ENCODE measurements at regions not wholly inside any gene's neighbourhood (a gene's known extent, or its start where the extent isn't known, plus 50 kb on each side); places are given as distances from the start of the nearest gene placed in this dataset.
"Not testable (repeated sequence)": the region's sequence is repeated elsewhere in the genome, so short reads cannot be mapped to it uniquely, and the experiment has no call there.

GRCh38 chr5:168089201-168089887 is 202.1 kb upstream of the WWC1 start:
- DNase-seq, result no peak

DNA sequence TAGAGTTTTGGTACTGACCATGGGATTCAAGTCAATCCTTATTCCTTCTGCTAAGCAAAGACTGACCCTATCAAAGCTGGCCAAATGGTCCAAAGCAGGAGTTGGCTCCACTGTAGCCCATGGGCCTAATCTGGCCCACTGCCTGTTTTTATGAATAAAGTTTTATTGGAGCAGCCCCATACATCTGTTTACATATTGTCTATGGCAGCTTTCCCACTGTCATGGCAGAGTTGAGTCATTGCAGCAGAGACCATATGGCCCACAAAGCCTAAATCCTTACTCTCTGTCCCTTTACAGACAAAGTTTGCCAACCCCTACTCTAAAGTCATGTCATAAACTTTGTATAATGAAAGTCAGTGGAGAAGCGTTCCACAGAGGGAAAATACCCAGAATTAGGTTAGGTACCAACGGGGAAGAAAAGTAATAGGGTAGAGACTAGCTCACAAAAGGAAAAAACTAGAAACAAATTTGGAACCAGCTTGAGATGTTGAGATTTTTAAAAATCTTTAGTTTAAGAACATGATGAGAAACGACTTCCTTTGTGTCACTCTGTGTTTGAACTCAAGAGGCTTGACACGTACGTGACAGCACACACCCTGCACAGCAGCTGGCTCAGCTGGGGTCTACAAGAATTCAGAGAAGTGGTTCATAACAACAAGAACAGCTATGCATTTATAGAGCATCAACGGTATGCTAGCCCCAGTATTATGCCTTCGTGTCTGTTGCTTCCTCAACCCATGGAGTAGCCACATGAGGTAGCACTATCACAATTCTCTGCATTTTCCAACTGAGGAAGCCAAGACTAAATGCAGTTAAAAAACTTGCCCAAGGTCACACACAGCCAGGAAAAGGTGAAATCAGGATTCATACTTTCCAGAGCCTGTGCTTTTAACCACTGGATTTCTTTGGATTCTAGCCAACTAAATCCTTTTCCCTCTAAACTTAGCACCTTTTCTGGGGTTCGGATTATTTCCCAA is 198.9 kb upstream of the WWC1 start:
- no peak for DNase-seq

- DNase-seq, result no peak
Observed at GRCh38 chr5:168093200-168093910, 198.1 kb upstream of the WWC1 start.

DNA sequence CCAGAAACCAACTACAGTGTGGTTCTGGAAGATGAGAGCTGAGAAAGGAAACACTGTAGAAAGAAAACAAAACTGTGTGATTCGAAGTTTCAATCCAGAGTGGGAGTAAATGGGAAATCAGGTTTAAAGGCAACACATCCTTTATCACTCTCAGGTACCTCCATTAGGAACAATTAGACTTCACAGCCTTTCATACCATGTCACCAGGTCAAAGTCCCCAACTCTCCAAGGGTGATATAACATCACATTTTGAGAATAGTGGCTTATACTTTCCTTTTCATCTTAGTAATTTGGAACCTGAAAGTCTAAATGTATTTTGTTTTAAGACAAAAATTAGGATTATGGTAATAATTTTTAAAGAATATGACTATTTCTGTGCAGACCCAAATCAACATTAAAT is 194.9 kb upstream of the WWC1 start:
- DNase-seq, result no peak

GRCh38 chr5:168097876-168098653 is 193.4 kb upstream of the WWC1 start:
- DNase-seq, result no peak

- DNase-seq, result no peak
Observed at GRCh38 chr5:168101352-168101751, 190.1 kb upstream of the WWC1 start.

- not testable (repeated sequence) for DNase-seq
Observed at GRCh38 chr5:168103018-168103417, 188.4 kb upstream of the WWC1 start.

DNA sequence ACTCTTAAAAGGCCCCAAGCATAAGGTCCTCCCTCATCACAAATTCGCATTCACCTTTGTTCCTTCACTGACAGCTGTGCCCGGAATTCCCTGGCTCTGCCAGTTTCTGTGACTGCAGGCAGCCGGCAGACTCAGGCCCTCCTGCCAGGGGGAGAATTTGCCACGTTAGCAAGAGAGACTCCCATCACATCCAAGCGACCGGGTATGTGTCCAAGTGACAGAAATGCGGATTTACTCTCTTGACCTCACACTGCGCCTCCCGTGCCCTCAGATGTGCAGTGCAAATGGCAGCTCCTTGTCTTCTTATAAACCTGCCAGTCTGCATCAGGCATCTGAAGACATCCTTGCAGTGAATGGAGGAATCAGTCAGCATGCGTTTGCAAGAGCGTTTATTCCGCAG is 187.1 kb upstream of the WWC1 start:
- DNase-seq, result no peak

DNA sequence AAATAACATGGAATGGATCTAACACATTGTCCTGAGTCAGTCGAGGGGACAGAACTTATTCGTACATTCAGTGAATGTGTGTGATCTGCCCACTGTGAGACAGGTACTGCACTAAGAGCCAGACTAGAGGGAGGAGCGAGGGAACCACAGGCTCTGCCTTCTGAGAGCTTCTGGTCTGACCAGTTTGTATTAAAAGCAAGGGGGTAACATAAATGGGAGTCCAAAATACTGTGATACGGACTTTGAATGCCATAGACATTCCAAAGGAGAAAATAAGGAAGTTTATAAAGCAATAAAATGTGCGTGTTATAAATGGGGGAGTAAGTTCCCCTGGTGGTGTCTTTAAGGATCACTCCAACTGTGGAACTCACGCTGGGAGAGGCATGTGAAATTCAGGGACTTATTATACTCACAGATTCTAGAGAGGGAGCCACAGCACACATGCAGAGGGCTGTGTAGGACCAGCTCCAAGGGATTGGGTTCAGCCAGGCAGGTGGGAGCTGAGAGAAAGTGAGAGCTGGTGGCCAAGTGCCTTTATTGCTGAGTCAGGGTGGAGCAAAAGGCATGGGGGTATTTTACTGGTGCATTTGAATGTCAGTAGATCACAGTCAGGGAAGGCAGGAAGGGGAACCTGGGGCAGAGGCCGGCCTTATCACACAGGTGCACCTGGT is 186.5 kb upstream of the WWC1 start:
- no peak for DNase-seq

DNA sequence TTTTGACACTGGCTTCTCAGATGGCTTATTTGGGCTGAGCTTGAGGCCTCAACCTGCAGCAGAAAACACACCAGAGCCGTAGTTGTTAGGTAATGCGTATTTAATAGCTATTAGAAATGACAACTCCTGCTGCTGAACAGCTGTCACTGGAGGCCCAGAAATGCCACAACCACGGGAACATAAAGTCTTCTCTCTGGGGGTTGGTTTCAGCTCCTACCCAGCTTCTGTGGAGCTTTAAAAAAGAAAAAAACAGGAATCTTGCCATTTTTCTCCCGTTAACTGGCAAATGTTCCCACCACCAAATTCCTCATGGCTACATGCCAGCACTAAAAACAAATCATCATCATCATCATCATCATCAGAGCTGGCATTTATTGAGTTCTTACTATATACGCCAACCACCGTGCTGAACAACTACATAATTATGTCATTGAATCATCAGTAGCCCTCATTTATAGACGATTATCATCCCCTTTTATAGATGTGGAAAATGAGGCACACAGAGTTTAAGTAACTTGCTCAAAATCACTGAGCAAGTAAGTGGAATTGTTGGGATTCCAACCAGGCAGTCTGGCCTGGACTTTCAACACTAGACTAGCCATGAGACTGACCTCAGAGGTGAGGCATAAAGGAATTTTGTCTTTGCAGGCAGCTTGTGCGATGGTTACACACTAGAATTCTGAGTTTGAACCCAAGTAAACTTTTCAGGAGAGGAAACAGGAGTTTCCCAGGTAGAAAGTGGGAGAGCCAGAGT is 185.3 kb upstream of the WWC1 start:
- DNase-seq, result no peak

DNA sequence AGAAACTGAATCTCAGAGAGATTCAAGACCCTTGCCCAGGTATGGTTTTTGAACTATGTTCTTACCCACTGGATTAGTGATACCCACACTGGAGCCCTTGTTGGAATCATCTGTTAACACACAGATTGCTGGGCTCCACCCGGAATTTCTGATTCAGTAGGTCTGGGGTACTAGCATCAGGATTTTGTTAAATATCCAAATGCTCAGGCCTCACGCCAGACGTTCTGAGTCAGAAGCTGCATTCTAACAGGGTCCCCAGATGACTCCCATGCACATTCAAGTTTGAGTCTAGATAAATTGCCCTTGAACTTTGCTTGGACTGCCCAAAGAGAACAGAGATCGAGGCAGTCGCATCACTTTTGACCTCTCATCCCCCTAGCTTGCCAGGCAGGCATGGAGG is 182.0 kb upstream of the WWC1 start:
- DNase-seq, result peak; percentile 38

GRCh38 chr5:168110384-168110783 is 181.1 kb upstream of the WWC1 start:
- DNase-seq, result no peak

GRCh38 chr5:168110870-168111832 is 180.3 kb upstream of the WWC1 start:
- DNase-seq, result no peak

DNA sequence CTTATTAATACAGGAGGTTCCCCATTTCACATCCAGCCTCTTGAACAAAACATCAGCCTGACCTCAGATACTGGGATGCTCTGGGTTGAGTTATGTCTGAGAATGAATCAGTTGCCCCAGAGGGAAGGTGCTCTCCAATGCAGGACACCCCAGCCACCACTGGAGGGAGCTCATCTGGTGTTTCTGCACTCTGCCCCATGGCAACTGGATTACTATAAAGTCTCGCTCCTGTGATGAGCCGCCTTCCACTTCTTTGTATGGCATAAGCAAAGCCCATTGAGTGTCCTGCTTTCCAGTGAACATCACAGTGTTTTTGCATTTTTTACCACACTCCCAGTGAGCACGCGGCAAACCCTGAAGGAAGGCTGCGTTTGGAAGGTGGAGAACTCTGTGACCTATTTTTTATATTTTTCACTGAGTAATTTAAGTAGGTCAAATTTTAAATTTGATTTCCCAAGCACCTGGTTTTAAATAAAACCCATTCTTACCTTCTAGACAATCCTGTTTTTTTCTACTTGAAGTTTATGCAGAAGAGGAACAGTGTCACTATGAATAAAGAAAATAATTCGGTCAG is 176.9 kb upstream of the WWC1 start:
- DNase-seq, result no peak

- DNase-seq, result no peak
Observed at GRCh38 chr5:168117469-168117868, 174.0 kb upstream of the WWC1 start.

DNA sequence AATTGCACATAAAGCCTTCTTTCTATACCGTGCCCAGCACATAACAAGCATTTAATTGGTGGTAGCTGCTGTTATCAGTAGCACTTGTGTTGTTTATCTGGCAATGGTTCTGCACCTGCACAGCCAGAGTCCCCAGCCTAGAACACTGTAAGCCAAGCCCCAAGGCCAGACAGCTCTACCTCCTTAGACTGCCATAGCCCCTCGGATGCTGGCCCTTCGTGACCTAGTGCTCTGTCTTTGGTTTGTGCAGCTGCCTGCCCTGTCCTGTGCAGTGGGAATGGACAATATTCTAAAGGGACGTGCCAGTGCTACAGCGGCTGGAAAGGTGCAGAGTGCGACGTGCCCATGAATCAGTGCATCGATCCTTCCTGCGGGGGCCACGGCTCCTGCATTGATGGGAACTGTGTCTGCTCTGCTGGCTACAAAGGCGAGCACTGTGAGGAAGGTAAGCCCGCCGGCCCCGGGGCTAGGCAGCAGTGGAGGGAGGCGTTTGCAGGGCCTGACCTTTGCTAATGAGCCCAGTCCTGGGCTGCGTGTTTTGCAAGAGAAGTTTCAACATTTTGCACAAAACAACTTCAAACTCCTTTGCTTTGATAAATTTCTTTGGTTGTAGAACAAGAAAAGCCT is 173.3 kb upstream of the WWC1 start:
- no peak for DNase-seq

- no peak for DNase-seq
Observed at GRCh38 chr5:168120401-168121137, 170.9 kb upstream of the WWC1 start.

- DNase-seq, result no peak
Observed at GRCh38 chr5:168121138-168121494, 170.3 kb upstream of the WWC1 start.
